Aorta (tissue), 5 donors: ENCODE measurements at regions not wholly inside any gene's neighbourhood (a gene's known extent, or its start where the extent isn't known, plus 50 kb on each side); places are given as distances from the start of the nearest gene placed in this dataset.
"Not testable (repeated sequence)": the region's sequence is repeated elsewhere in the genome, so short reads cannot be mapped to it uniquely, and the experiment has no call there.

Experiments used
- ATAC-seq: fragments of 200-7000 bp; cut with Tn5 transposase; one replicate; pipeline ENCODE4 v1.9.1; 2022; ENCODE audit warnings: moderate library complexity; ENCODE audit not compliant: low FRiP score
- DNase-seq, 2 donors: peaks; one replicate each; pipeline ENCODE4 v3.0.0-alpha.2; 2020
- H3K27ac ChIP-seq, 2 donors: one replicate each; pipeline ENCODE4 v1.5.1; 2013; ENCODE audit warnings: low read length in 2 of 2, mild to moderate bottlenecking in 2 of 2, moderate library complexity in 2 of 2, control low read depth in 1 of 2, inconsistent platforms in 1 of 2, low read depth in 1 of 2
- H3K27me3 ChIP-seq, 2 donors: one replicate each; pipeline ENCODE4 v1.6.1; 2013; ENCODE audit warnings: control low read depth in 1 of 2, low read length in 1 of 2, mild to moderate bottlenecking in 1 of 2, moderate library complexity in 1 of 2; ENCODE audit not compliant: insufficient read depth in 2 of 2, control insufficient read depth in 1 of 2
- H3K36me3 ChIP-seq, 2 donors: one replicate each; pipeline ENCODE4 v1.6.1; 2013; ENCODE audit warnings: control low read depth in 1 of 2, low read length in 1 of 2, mild to moderate bottlenecking in 1 of 2; ENCODE audit not compliant: insufficient read depth in 2 of 2, control insufficient read depth in 1 of 2
- H3K4me1 ChIP-seq, 2 donors: one replicate each; pipeline ENCODE4 v1.6.1; 2013; ENCODE audit warnings: low read length in 2 of 2, control low read depth in 1 of 2, mild to moderate bottlenecking in 1 of 2, moderate library complexity in 1 of 2; ENCODE audit not compliant: insufficient read depth in 2 of 2, control insufficient read depth in 1 of 2
- H3K4me3 ChIP-seq, 2 donors: one replicate each; pipeline ENCODE4 v1.5.1; 2013; ENCODE audit warnings: low read length in 2 of 2, control low read depth in 1 of 2, mild to moderate bottlenecking in 1 of 2
- H3K9me3 ChIP-seq: one replicate; pipeline ENCODE4 v1.6.1; 2013; ENCODE audit warnings: mild to moderate bottlenecking, low read length; ENCODE audit not compliant: control insufficient read depth
- WGBS, 2 donors: extraction: QIAGEN DNeasy Blood & Tissue Kit; methylation state at CpG; one replicate each; pipeline ENCODE4 v1.1.7; 2013; 5-methylcytosine and 5-hydroxymethylcytosine counted together
- intact Hi-C, 2 donors: fragments of 100-400 bp; cut with DNase I; formaldehyde crosslinking; loops; one replicate each; pipeline versions ENCODE4 v1.14.2 to v1.15.0; 2022
- donor health status: healthy with polysubstance abuse.
- donor health status: Bipolar disorder and iron deficiency.
- donor health status: DM: no; HTN: no; CAD: no.
- donor health status: DM: no; HTN: no; CAD: no.
- donor health status: DM: yes; HTN: yes; CAD: no.

GRCh38 chr6:91080871-91081270, 494.0 kb upstream of the MAP3K7 start:
- Histone ChIP-seq H3K4me3 (no peak overlapping the region), H3K27me3 (no peaks in the 10 kb centered on the region), H3K36me3 (no peaks in the 10 kb centered on the region), H3K27ac (no peak overlapping the region), H3K4me1 (no peaks in the 10 kb centered on the region), H3K9me3 (no peaks in the 10 kb centered on the region)
- ATAC-seq, result no peak
- intact Hi-C loops, result no loop called here
- DNase-seq, result no peak

GRCh38 chr6:91079969-91080368, 493.1 kb upstream of the MAP3K7 start:
- intact Hi-C loops, result no loop called here
- DNase-seq (no peak), ATAC-seq (no peak)
- no peak overlapping the region for H3K4me3 ChIP-seq
- H3K27ac ChIP-seq, result no peak overlapping the region
- no peaks in the 10 kb centered on the region for H3K9me3 ChIP-seq
- no peaks in the 10 kb centered on the region for H3K4me1 ChIP-seq
- H3K36me3 ChIP-seq, result no peaks in the 10 kb centered on the region
- no peaks in the 10 kb centered on the region for H3K27me3 ChIP-seq
- 25 to 30% methylated on average over 3 of the region's 3 CpGs for WGBS, 2 donors

- 56 to 60% methylated on average over 5 of the region's 5 CpGs for WGBS, 2 donors
- Histone ChIP-seq H3K4me1 (no peaks in the 10 kb centered on the region), H3K4me3 (no peak overlapping the region), H3K27me3 (no peaks in the 10 kb centered on the region), H3K36me3 (no peaks in the 10 kb centered on the region), H3K27ac (no peak overlapping the region), H3K9me3 (no peaks in the 10 kb centered on the region)
- ATAC-seq (no peak), DNase-seq (no peak)
- intact Hi-C loops, result no loop called here
These were observed 488.5 kb upstream of the MAP3K7 start for GRCh38 chr6:91075244-91075976.

- DNase-seq, result no peak
- H3K27me3 ChIP-seq, result peaks cover 0 to 1% of the 10 kb centered on the region in 2 donors
- intact Hi-C loops, result no loop called here
- ATAC-seq, result no peak
- WGBS, 2 donors, result 96 to 100% methylated on average over 1 of the region's 1 CpG
- no peaks in the 10 kb centered on the region for H3K36me3 ChIP-seq
- H3K4me3 ChIP-seq, result no peak overlapping the region
- peaks cover 6% of the 10 kb centered on the region for H3K9me3 ChIP-seq
- H3K4me1 ChIP-seq, result no peaks in the 10 kb centered on the region
- H3K27ac ChIP-seq, result no peak overlapping the region
These were observed 476.5 kb upstream of the MAP3K7 start for GRCh38 chr6:91063362-91063761.

GRCh38 chr6:91057689-91058088, 470.8 kb upstream of the MAP3K7 start:
- no peak overlapping the region for H3K4me3 ChIP-seq
- H3K27me3 ChIP-seq, result no peaks in the 10 kb centered on the region
- no peak for DNase-seq
- no peaks in the 10 kb centered on the region for H3K4me1 ChIP-seq
- no peaks in the 10 kb centered on the region for H3K36me3 ChIP-seq
- ATAC-seq, result no peak
- intact Hi-C loops, result no loop called here
- peaks cover 8% of the 10 kb centered on the region for H3K9me3 ChIP-seq
- 85 to 93% methylated on average over 1 of the region's 1 CpG for WGBS, 2 donors
- H3K27ac ChIP-seq, result no peak overlapping the region

- ATAC-seq, result no peak
- peaks cover 8% of the 10 kb centered on the region for H3K9me3 ChIP-seq
- H3K27ac ChIP-seq, result no peak overlapping the region
- 46 to 48% methylated on average over 1 of the region's 1 CpG for whole genome bisulfite sequencing, 2 donors
- H3K4me3 ChIP-seq, result no peak overlapping the region
- intact Hi-C loops, result no loop called here
- no peaks in the 10 kb centered on the region for H3K36me3 ChIP-seq
- DNase-seq, result no peak
- no peaks in the 10 kb centered on the region for H3K4me1 ChIP-seq
- no peaks in the 10 kb centered on the region for H3K27me3 ChIP-seq
These were observed 469.1 kb upstream of the MAP3K7 start for GRCh38 chr6:91055959-91056358.

GRCh38 chr6:91052473-91053450, 465.9 kb upstream of the MAP3K7 start:
- H3K4me1 ChIP-seq, H3K9me3 ChIP-seq, DNase-seq, H3K4me3 ChIP-seq, H3K27me3 ChIP-seq, H3K36me3 ChIP-seq, H3K27ac ChIP-seq, ATAC-seq, intact Hi-C loops: not testable (repeated sequence)
- WGBS, 2 donors, result 89 to 91% methylated on average over 28 to 33 of the region's 33 CpGs

GRCh38 chr6:91045161-91045560, 458.3 kb upstream of the MAP3K7 start:
- 76 to 86% methylated on average over 1 of the region's 1 CpG for WGBS, 2 donors
- Histone ChIP-seq H3K4me1 (no peaks in the 10 kb centered on the region), H3K9me3 (no peaks in the 10 kb centered on the region), H3K36me3 (no peaks in the 10 kb centered on the region), H3K27ac (no peak overlapping the region), H3K4me3 (no peak overlapping the region), H3K27me3 (no peaks in the 10 kb centered on the region)
- DNase-seq (no peak), ATAC-seq (no peak)
- intact Hi-C loops, result no loop called here

GRCh38 chr6:91043751-91044150, 456.9 kb upstream of the MAP3K7 start:
- WGBS, 2 donors, result 87 to 89% methylated on average over 2 of the region's 2 CpGs
- H3K27me3 ChIP-seq, result no peaks in the 10 kb centered on the region
- H3K9me3 ChIP-seq, result no peaks in the 10 kb centered on the region
- intact Hi-C loops, result no loop called here
- H3K4me3 ChIP-seq, result no peak overlapping the region
- no peak overlapping the region for H3K27ac ChIP-seq
- ATAC-seq (no peak), DNase-seq (no peak)
- no peaks in the 10 kb centered on the region for H3K4me1 ChIP-seq
- no peaks in the 10 kb centered on the region for H3K36me3 ChIP-seq
